ENCODE measurements at regions not wholly inside any gene's neighbourhood (a gene's known extent, or its start where the extent isn't known, plus 50 kb on each side); places are given as distances from the start of the nearest gene placed in this dataset.

GRCh38 chr3:30290479-30290878, 315.9 kb upstream of the TGFBR2 start:
- TF ChIP-seq POLR2A (IDR thresholded peaks at IDR 0.05), result no peak
- TF ChIP-seq CTCF (IDR thresholded peaks at IDR 0.05), result no peak
- TF ChIP-seq EP300 (IDR thresholded peaks at IDR 0.05), result no peak

Data from sigmoid colon (tissue), 4 donors.